ENCODE measurements at regions not wholly inside any gene's neighbourhood (a gene's known extent, or its start where the extent isn't known, plus 50 kb on each side); places are given as distances from the start of the nearest gene placed in this dataset.
"Not testable (repeated sequence)": the region's sequence is repeated elsewhere in the genome, so short reads cannot be mapped to it uniquely, and the experiment has no call there.

- DNase-seq, result peak in 8 of 58 donors; percentile 23 to 39 (median 34)
Observed at GRCh38 chr6:170067181-170067641, 223.7 kb downstream of the DLL1 start.

DNA sequence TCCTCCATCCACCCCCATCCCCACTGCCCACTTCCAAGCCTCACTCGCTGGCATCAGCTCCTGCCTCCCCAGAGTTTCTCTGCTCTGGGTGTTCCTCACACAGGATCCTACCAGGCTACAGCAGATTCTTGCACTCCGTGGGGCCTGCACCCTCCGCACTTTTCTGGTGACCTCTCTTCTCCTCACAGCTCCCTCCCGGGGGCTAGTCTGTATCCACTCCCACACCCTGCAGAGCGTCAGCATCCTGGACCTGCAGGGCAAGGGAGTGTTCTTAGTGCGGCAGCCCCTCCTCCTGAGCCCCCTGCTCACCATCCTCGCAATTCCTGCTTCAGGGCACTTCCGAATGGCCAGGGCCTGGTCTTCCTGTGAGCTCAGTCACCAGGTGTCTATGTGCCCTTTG lies 224.2 kb downstream of the DLL1 start:
- DNase-seq, result no peak

DNA sequence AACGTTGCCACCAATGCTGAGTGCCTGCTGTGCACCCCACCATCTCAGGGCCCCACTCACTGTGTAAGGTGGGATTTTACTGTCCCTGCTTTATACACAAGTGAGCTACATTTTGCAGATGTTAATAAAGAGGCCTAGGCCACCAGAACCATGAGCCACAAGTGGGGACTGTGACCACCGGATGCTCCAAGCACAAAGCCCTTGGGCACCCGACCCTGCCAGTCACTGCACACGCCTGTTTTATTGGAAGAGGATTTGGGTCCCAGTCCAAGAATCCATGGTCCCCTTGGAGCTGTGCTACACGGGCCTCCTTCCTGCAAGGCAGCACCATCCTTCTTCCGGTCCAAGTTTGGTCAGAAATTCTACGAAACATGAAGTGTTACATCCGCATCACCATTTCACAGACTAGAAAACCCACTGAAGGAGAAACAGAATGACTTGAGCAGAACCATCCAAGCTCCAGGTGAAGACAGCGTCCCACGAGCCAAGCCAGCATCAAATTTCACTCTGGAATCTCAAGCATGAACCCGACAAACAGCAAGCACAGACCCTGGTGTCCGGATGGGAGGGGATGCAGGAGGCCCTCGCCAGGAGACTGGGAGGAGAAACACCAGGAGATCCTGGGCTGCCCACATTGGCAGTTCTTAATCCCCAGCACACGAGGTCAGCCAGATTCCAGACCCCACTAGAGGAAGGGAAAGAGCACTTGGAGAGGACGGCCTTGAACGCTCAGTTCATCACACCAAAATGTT lies 226.9 kb downstream of the DLL1 start:
- DNase-seq, result no peak

- no peak for DNase-seq
Observed at GRCh38 chr6:170063431-170063830, 227.4 kb downstream of the DLL1 start.

DNA sequence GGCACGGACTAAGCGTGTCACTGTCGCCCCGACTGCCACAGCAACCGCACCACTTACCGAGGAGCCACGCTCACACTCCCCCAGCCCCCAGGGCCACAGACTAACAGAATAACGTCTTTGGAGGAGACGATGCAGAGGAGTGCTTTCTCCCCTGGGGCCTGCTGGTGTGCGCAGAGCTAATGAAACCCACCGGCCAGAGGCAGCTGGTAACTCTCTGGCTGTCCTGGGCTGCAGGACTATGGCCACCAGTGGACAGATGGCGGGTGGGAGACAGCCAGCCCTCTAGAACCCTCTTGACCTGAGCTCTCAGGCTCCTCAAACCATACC lies 228.0 kb downstream of the DLL1 start:
- DNase-seq, result no peak

- no peak for DNase-seq
Observed at GRCh38 chr6:170062209-170062914, 228.5 kb downstream of the DLL1 start.

DNA sequence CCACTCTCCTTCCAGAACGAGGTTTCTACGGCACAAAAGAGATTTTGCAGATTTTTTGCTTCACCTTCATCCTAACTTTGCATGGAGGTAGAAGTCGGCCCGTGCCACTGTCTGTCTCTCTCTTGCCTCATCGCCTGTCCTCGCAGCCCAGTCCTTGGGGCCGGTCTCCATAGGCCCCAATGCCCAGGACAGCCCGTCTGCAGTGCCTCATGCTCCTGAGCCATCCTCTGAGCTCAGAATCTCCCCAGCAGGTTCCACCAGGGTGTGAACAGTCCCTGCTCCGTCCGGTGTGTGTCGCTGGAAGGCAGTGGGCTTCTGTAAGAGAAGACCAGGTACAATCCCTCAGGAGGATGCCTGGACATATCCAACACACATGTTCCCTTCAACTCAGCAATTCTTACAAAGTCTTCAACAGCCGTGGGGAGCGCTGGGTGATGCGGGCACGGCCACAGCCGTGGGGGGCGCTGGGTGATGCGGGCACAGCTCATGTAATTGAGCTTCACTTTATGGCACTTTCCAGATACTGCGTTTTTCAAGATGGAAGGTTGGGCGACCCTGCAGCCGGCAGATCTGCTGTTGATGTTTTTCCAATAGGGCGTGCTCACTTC lies 231.9 kb downstream of the DLL1 start:
- no peak for DNase-seq

DNA sequence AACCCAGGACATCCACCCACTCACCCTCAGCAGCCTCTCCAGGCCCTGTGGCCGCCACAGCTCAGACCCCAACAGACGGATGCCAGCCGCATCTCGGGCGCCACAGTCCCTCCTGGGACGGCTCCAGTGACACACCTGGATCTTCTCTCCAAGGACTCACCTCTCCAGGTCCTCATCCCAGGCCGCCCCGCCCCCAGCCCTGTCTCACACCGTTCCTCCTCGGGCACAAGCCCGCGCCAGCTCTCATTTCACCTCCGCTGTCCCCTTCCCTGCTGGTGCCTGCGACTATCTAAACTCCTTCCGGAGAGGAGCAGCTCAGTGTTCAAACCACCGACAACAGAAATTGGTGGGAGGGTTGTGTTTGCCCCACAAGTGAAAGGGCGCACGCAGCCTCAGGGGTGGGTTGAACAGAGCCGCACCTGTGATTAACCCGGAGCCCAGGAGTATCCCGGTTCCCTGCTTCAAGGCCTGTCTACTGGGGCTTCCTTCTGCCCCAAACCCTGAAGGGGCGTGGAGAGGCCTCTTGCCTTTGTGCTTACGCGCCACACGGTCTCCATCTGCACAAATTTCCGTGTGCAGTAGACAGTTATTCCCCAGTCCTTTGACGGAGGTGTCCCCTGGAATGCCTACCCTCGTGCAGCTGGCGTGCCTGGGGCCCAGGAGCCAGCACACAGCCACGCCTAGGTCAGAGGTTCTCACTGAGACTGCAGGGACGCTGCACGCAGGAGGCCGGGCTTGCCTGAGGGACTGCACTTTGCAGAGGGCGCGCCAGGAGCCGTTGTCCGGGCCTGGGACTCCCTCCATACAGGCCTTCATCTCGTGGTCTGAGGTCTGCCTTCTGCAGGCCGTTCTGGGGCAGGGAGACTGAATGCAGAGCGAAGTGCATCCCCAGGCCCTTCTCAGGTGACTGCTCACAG lies 232.7 kb downstream of the DLL1 start:
- DNase-seq, result no peak

DNA sequence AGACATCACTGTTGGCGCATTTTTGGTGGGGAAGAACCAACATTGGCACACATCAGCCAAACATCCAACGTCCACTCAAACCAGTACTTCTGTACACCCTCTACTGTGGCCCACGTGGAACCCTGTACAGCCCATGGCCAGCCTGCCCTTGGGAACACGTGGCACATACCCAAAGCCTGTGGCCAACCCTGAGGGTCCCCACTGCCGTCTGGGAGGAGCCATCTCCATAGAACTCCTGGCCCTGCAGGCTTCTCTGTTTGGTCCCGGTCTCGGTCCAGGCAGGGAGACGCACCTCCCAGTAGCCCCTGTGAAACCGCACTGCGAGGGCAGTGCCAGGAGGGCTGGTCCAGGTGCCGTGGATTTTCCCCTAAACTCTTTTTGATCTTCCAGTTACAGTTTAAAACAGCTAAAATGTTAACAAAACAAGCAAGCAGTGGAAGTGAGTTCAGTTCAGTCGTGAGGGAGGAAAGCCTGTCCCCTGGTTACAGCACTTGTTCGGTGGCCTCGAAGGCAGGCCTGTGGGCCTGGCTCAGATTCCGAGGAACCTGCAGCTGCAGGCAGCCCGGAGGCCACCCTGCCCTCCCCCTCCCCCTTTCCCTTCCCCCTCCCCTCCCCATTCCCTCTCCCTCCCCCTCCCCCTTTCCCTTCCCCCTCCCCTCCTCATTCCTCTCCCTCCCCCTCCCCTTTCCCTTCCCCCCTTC lies 233.7 kb downstream of the DLL1 start:
- no peak for DNase-seq

DNA sequence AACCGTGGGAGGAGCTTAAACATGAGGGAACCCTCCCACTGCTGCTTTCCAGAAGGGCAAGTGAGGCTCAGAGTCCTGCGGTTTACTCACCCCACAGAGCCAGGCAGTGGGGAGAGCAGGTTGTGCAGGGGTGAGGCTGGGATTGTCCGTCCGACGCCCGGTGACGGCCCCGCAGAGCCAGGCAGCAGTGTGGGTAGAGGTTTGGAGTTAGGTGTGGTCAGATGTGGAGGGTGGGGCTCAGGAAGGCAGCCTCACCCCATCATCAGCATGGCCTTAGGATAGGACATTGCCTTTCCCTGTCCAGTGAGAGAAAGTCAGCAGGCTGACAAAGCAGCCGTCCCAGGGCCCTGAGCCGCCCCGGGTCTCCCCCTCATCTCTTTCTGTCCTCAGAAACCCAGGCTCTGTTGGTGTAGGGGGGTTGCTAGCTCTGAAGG lies 234.6 kb downstream of the DLL1 start:
- DNase-seq, result no peak

GRCh38 chr6:170055797-170056196 lies 235.1 kb downstream of the DLL1 start:
- DNase-seq, result not testable (repeated sequence)

- no peak for DNase-seq
Observed at GRCh38 chr6:170053966-170054661, 236.8 kb downstream of the DLL1 start.

GRCh38 chr6:170052991-170053821 lies 237.7 kb downstream of the DLL1 start:
- DNase-seq, result no peak

- DNase-seq, result no peak
Observed at GRCh38 chr6:170051229-170052172, 239.4 kb downstream of the DLL1 start.

DNA sequence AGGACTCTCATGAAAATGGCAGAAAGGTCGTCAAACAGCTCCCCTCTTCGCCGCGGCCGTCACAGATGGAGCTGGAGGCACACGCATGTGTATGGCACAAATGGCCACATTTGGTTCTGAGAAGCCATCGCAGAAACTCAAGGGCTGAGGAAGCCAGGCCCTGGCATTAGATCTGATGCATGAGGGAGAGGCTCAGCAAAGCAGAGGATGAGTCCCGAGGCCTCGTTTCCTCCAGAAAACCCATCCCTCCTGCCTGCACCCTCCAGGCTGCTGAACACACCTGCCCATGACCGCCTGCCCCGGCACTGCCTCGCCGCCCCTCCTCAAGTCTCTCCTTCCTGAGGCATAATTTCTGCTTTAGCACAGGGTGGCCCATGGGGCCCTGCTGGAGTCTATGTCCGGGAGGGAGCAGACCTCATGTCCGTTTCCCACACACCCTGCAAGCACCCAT lies 240.3 kb downstream of the DLL1 start:
- no peak for DNase-seq

DNA sequence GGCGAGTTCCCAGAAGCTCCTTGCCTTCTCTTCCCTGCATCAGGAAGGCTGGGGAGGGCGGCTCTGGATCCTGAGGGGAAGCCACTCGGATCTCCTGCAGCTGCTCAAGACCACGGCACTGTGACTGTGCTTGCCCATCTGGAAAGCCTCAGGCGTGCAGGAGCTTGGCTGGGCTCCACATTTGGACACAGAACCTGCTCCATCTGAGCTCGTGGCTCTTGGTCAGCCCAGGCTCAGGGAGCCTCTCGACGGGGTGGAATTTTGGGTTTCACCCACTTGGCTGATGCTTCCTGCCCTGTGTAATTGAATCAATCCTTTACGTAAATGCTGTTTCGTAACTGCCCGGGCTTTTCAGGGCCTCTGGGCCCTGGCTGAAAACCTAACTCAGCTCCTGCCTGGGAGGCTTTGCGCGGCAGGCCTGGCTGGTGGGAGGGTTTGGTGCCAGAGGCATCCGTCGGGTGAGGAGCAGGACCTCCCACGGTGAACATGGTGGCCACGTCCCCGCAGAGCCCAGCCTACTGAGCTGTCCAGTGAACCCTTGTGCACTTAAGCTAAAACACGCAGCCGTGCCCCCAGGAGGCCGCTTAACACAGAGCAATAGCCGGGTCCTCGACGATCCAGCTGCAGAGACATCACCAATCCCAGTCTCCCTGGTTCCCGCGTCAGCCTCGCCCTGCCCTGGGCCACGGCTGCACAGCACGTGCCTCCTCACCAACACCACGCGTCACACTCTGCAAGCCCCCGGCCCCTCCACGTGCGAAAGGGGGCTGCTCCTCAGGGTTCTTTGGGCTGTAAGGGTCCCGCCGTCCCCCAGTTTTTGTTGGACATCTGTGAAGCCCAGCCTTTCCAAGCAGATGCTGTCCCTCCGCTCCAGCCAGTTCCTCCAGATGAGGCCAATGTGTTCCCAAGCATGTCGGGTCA lies 241.0 kb downstream of the DLL1 start:
- DNase-seq, result peak in 16 of 58 donors; percentile 7 to 54 (median 27)
